ENCODE measurements at regions not wholly inside any gene's neighbourhood (a gene's known extent, or its start where the extent isn't known, plus 50 kb on each side); places are given as distances from the start of the nearest gene placed in this dataset.

GRCh38 chr5:136594416-136594815 lies 229.1 kb upstream of the TRPC7 start:
- no peak for TF ChIP-seq CTCF (conservative IDR thresholded peaks at IDR 0.05; ENCODE audit: low read length)
- TF ChIP-seq EZH2phosphoT487 (IDR thresholded peaks at IDR 0.05; ENCODE audit: borderline replicate concordance) = no peak

Data from Loucy (cell line).